WTC11 (cell line): ENCODE measurements at regions not wholly inside any gene's neighbourhood (a gene's known extent, or its start where the extent isn't known, plus 50 kb on each side); places are given as distances from the start of the nearest gene placed in this dataset.

Experiments used
- ATAC-seq: fragments of 200-7000 bp; cut with Tn5 transposase; 2 replicates; pipeline ENCODE4 v1.10.0; 2021; ENCODE audit warnings: mild to moderate bottlenecking, moderate library complexity
- CTCF ChIA-PET: fragments of 300-600 bp; sonication (Branson Sonifier 250); formaldehyde crosslinking; loops from one replicate; lab custom pipeline; 2021; ENCODE audit warnings: antibody characterized with exemption; lab: Charles Lee
- POLR2A ChIA-PET: fragments of 350-600 bp; sonication (Branson Sonifier 250); formaldehyde crosslinking; loops from one replicate; lab custom pipeline; 2021; ENCODE audit warnings: antibody characterized with exemption; lab: Charles Lee
- DNase-seq: peaks from one replicate; pipeline ENCODE4 v3.0.0; 2021; ENCODE audit warnings: low spot score
- H3K27ac Mint-ChIP-seq: 2 replicates; pipeline ENCODE4 v1.8.0; 2021; ENCODE audit warnings: mixed read lengths
- H3K27me3 Mint-ChIP-seq: 2 replicates; pipeline ENCODE4 v1.8.0; 2021; ENCODE audit warnings: low read depth, mild to moderate bottlenecking, moderate library complexity, mixed read lengths
- H3K36me3 Mint-ChIP-seq: 2 replicates; pipeline ENCODE4 v1.8.0; 2021; ENCODE audit warnings: mixed read lengths
- H3K4me1 Mint-ChIP-seq: 2 replicates; pipeline ENCODE4 v1.8.0; 2022; ENCODE audit warnings: mixed read lengths
- H3K4me3 Mint-ChIP-seq: 2 replicates; pipeline ENCODE4 v1.8.0; 2021; ENCODE audit warnings: mild to moderate bottlenecking, moderate library complexity, mixed read lengths
- H3K9me3 Mint-ChIP-seq: 2 replicates; pipeline ENCODE4 v1.8.0; 2021; ENCODE audit warnings: mixed read lengths
- ETV6 ChIP-seq: sonication (generic); formaldehyde crosslinking; IDR thresholded peaks from 2 replicates; pipeline ENCODE4 v1.8.1; 2022; ENCODE audit warnings: mild to moderate bottlenecking, missing genetic modification reagents
- GABPB1 ChIP-seq: sonication (generic); formaldehyde crosslinking; IDR thresholded peaks from 2 replicates; pipeline ENCODE4 v1.8.1; 2023; ENCODE audit warnings: mild to moderate bottlenecking, missing genetic modification reagents
- NFATC4 ChIP-seq: fragments of 250-450 bp; sonication (Bioruptor Pico); IDR thresholded peaks from 2 replicates; pipeline ENCODE4 v1.9.0; 2021; ENCODE audit warnings: mild to moderate bottlenecking
- NR3C1 ChIP-seq: sonication (generic); formaldehyde crosslinking; conservative IDR thresholded peaks from 2 replicates; pipeline ENCODE4 v1.8.1; 2023; ENCODE audit warnings: low read depth, mild to moderate bottlenecking, missing genetic modification reagents
- PRDM15 ChIP-seq: sonication (generic); formaldehyde crosslinking; IDR thresholded peaks from 2 replicates; pipeline ENCODE4 v1.8.0; 2022; ENCODE audit warnings: missing genetic modification reagents
- SP1 ChIP-seq: sonication (generic); formaldehyde crosslinking; conservative IDR thresholded peaks from 2 replicates; pipeline ENCODE4 v1.8.1; 2022; ENCODE audit warnings: missing genetic modification reagents
- TEAD1 ChIP-seq: sonication (generic); formaldehyde crosslinking; IDR thresholded peaks from 2 replicates; pipeline ENCODE4 v1.8.0; 2022; ENCODE audit warnings: mild to moderate bottlenecking, missing genetic modification reagents
- ZBTB43 ChIP-seq: sonication (generic); formaldehyde crosslinking; IDR thresholded peaks from 2 replicates; pipeline ENCODE4 v1.8.1; 2023; ENCODE audit warnings: mild to moderate bottlenecking, missing genetic modification reagents
- ZNF512 ChIP-seq: sonication (generic); formaldehyde crosslinking; IDR thresholded peaks from 2 replicates; pipeline ENCODE4 v1.8.1; 2022; ENCODE audit warnings: missing genetic modification reagents, borderline replicate concordance
- TF ChIP-seq, protein P1 (sequence below): sonication (generic); formaldehyde crosslinking; IDR thresholded peaks from 2 replicates; pipeline ENCODE4 v1.8.1; 2022; ENCODE audit warnings: low read depth, missing genetic modification reagents, borderline replicate concordance
- TF ChIP-seq, protein P2 (sequence below): sonication (generic); formaldehyde crosslinking; IDR thresholded peaks from 2 replicates; pipeline ENCODE4 v1.8.0; 2023; ENCODE audit warnings: mild to moderate bottlenecking, missing genetic modification reagents
- TF ChIP-seq, protein P3 (sequence below): sonication (generic); formaldehyde crosslinking; IDR thresholded peaks from 2 replicates; pipeline ENCODE4 v1.8.0; 2022; ENCODE audit warnings: mild to moderate bottlenecking, missing genetic modification reagents
- TF ChIP-seq, protein P4 (sequence below): sonication (generic); formaldehyde crosslinking; IDR thresholded peaks from 2 replicates; pipeline ENCODE4 v1.8.0; 2023; ENCODE audit warnings: missing genetic modification reagents, mild to moderate bottlenecking, borderline replicate concordance

GRCh38 chr12:87039536-87039935 is 783.3 kb upstream of the MGAT4C start:
- no peaks in the 10 kb centered on the region for H3K36me3 Mint-ChIP-seq
- H3K9me3 Mint-ChIP-seq = no peaks in the 10 kb centered on the region
- H3K27me3 Mint-ChIP-seq = no peaks in the 10 kb centered on the region
- no peak overlapping the region for H3K27ac Mint-ChIP-seq
- no peaks in the 10 kb centered on the region for H3K4me1 Mint-ChIP-seq
- ChIA-PET POLR2A (no interaction called here), CTCF (no interaction called here)
- DNase-seq = no peak
- no peak for ATAC-seq
- TF ChIP-seq ZBTB43 (CRISPR knock-in tag) = no peak
- TF ChIP-seq, protein P1, sequence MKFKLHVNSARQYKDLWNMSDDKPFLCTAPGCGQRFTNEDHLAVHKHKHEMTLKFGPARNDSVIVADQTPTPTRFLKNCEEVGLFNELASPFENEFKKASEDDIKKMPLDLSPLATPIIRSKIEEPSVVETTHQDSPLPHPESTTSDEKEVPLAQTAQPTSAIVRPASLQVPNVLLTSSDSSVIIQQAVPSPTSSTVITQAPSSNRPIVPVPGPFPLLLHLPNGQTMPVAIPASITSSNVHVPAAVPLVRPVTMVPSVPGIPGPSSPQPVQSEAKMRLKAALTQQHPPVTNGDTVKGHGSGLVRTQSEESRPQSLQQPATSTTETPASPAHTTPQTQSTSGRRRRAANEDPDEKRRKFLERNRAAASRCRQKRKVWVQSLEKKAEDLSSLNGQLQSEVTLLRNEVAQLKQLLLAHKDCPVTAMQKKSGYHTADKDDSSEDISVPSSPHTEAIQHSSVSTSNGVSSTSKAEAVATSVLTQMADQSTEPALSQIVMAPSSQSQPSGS (CRISPR knock-in tag) = no peak
- TF ChIP-seq, protein P2, sequence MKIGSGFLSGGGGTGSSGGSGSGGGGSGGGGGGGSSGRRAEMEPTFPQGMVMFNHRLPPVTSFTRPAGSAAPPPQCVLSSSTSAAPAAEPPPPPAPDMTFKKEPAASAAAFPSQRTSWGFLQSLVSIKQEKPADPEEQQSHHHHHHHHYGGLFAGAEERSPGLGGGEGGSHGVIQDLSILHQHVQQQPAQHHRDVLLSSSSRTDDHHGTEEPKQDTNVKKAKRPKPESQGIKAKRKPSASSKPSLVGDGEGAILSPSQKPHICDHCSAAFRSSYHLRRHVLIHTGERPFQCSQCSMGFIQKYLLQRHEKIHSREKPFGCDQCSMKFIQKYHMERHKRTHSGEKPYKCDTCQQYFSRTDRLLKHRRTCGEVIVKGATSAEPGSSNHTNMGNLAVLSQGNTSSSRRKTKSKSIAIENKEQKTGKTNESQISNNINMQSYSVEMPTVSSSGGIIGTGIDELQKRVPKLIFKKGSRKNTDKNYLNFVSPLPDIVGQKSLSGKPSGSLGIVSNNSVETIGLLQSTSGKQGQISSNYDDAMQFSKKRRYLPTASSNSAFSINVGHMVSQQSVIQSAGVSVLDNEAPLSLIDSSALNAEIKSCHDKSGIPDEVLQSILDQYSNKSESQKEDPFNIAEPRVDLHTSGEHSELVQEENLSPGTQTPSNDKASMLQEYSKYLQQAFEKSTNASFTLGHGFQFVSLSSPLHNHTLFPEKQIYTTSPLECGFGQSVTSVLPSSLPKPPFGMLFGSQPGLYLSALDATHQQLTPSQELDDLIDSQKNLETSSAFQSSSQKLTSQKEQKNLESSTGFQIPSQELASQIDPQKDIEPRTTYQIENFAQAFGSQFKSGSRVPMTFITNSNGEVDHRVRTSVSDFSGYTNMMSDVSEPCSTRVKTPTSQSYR (CRISPR knock-in tag) = no peak
- TF ChIP-seq TEAD1 (CRISPR knock-in tag) = no peak
- TF ChIP-seq SP1 (CRISPR knock-in tag) = no peak
- TF ChIP-seq, protein P3, sequence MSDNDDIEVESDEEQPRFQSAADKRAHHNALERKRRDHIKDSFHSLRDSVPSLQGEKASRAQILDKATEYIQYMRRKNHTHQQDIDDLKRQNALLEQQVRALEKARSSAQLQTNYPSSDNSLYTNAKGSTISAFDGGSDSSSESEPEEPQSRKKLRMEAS (CRISPR knock-in tag) = no peak
- no peak for TF ChIP-seq PRDM15 (CRISPR knock-in tag)
- TF ChIP-seq, protein P4, sequence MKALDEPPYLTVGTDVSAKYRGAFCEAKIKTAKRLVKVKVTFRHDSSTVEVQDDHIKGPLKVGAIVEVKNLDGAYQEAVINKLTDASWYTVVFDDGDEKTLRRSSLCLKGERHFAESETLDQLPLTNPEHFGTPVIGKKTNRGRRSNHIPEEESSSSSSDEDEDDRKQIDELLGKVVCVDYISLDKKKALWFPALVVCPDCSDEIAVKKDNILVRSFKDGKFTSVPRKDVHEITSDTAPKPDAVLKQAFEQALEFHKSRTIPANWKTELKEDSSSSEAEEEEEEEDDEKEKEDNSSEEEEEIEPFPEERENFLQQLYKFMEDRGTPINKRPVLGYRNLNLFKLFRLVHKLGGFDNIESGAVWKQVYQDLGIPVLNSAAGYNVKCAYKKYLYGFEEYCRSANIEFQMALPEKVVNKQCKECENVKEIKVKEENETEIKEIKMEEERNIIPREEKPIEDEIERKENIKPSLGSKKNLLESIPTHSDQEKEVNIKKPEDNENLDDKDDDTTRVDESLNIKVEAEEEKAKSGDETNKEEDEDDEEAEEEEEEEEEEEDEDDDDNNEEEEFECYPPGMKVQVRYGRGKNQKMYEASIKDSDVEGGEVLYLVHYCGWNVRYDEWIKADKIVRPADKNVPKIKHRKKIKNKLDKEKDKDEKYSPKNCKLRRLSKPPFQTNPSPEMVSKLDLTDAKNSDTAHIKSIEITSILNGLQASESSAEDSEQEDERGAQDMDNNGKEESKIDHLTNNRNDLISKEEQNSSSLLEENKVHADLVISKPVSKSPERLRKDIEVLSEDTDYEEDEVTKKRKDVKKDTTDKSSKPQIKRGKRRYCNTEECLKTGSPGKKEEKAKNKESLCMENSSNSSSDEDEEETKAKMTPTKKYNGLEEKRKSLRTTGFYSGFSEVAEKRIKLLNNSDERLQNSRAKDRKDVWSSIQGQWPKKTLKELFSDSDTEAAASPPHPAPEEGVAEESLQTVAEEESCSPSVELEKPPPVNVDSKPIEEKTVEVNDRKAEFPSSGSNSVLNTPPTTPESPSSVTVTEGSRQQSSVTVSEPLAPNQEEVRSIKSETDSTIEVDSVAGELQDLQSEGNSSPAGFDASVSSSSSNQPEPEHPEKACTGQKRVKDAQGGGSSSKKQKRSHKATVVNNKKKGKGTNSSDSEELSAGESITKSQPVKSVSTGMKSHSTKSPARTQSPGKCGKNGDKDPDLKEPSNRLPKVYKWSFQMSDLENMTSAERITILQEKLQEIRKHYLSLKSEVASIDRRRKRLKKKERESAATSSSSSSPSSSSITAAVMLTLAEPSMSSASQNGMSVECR (CRISPR knock-in tag) = no peak
- TF ChIP-seq NR3C1 (CRISPR knock-in tag) = no peak
- TF ChIP-seq GABPB1 = no peak
- no peak for TF ChIP-seq ETV6 (CRISPR knock-in tag)
- TF ChIP-seq ZNF512 (CRISPR knock-in tag) = no peak
- TF ChIP-seq NFATC4 (CRISPR knock-in tag) = no peak
- TF ChIP-seq, all 79 proteins: peak for 0
- H3K4me3 Mint-ChIP-seq = no peak overlapping the region
